ENCODE measurements at regions not wholly inside any gene's neighbourhood (a gene's known extent, or its start where the extent isn't known, plus 50 kb on each side); places are given as distances from the start of the nearest gene placed in this dataset.
"Not testable (repeated sequence)": the region's sequence is repeated elsewhere in the genome, so short reads cannot be mapped to it uniquely, and the experiment has no call there.

DNA sequence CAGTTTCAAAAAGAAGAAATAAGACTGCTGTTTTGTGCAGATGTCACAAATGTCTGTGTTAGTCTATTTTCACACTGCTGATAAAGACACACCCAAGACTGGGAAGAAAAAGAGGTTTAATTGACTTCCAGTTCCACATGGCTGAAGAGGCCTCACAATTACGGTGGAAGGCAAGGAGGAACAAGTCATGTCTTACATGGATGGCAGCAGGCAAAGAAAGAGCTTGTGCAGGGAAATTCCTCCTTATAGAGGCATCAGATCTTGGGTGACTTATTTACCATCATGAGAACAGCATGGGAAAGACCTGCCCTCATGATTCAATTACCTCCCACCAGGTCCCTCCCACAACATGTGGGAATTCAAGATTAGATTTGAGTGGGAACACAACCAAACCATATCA lies 527.7 kb upstream of the KCND2 start:
- not testable (repeated sequence) for H3K27me3 ChIP-seq (ENCODE audit: control insufficient read depth, insufficient read depth, low read length, poor library complexity, severe bottlenecking); H3K4me1 ChIP-seq (ENCODE audit: control insufficient read depth, insufficient read depth, low read length); H3K4me3 ChIP-seq (ENCODE audit: insufficient read depth, low read depth, low read length); H3K27ac ChIP-seq (ENCODE audit: insufficient read depth, low read depth, low read length, poor library complexity, severe bottlenecking); H3K9me3 ChIP-seq (ENCODE audit: control insufficient read depth, low read length); H3K36me3 ChIP-seq (ENCODE audit: control insufficient read depth, insufficient read depth, low read length)
- 90 to 96% methylated on average over 1 of the region's 1 CpG for WGBS, 2 experiments

DNA sequence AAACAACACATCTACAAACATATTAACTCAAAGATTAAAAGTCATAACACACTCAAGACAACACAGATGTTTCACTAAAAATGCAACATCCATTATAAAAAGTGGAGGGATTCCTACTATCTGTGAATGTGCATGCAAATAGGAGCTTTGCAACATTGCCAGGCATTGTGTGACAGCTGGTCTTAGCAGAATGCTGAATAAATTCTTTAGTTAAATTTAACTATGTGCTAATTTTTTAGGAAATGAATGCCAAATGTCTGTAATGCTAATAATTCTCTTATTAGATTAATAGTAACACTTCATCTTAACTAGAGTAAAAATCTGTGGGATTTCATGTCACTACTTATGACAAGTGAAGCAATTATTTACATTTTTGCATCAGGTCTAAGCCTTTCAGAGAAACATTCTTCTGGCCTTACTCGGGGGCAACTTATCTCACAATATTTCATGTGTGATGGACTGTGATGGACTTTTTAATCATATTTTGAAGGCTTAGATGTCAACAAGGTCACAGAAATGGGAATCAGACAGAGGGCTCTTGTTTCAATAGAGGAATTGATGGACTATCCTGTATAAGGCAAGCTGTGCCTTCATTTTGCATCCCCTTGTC lies 524.6 kb upstream of the KCND2 start:
- Histone ChIP-seq H3K27me3 (ENCODE audit: control insufficient read depth, insufficient read depth, low read length, poor library complexity, severe bottlenecking) (no peaks in the 10 kb centered on the region), H3K4me1 (ENCODE audit: control insufficient read depth, insufficient read depth, low read length) (no peaks in the 10 kb centered on the region), H3K36me3 (ENCODE audit: control insufficient read depth, insufficient read depth, low read length) (no peaks in the 10 kb centered on the region), H3K27ac (ENCODE audit: insufficient read depth, low read depth, low read length, poor library complexity, severe bottlenecking) (no peak overlapping the region), H3K4me3 (ENCODE audit: insufficient read depth, low read depth, low read length) (no peak overlapping the region), H3K9me3 (ENCODE audit: control insufficient read depth, low read length) (no peaks in the 10 kb centered on the region)
- WGBS, 2 experiments, result 83 to 89% methylated on average over 1 of the region's 1 CpG

DNA sequence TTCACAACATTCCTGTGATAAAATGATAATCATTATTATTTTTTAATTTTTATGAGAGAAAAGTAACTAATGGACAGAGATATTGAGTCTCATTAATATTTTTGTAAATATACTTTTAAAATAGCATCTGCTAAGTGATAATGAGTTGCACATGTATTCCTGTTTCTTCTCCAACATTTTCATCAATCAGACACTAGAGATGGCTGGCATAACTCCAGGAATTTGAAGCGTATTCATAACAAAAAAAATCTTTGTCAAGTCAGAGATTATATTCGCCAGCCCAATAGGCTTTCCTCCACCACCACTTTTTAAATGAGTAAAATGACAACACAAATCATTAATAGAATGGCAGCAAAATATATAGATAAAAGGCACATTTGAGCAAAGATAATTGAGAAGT lies 524.0 kb upstream of the KCND2 start:
- Histone ChIP-seq H3K27ac (ENCODE audit: insufficient read depth, low read depth, low read length, poor library complexity, severe bottlenecking) (no peak overlapping the region), H3K4me3 (ENCODE audit: insufficient read depth, low read depth, low read length) (no peak overlapping the region), H3K4me1 (ENCODE audit: control insufficient read depth, insufficient read depth, low read length) (no peaks in the 10 kb centered on the region), H3K36me3 (ENCODE audit: control insufficient read depth, insufficient read depth, low read length) (no peaks in the 10 kb centered on the region), H3K27me3 (ENCODE audit: control insufficient read depth, insufficient read depth, low read length, poor library complexity, severe bottlenecking) (no peaks in the 10 kb centered on the region), H3K9me3 (ENCODE audit: control insufficient read depth, low read length) (no peaks in the 10 kb centered on the region)
- 97 to 100% methylated on average over 1 to 2 of the region's 2 CpGs for WGBS, 2 experiments

DNA sequence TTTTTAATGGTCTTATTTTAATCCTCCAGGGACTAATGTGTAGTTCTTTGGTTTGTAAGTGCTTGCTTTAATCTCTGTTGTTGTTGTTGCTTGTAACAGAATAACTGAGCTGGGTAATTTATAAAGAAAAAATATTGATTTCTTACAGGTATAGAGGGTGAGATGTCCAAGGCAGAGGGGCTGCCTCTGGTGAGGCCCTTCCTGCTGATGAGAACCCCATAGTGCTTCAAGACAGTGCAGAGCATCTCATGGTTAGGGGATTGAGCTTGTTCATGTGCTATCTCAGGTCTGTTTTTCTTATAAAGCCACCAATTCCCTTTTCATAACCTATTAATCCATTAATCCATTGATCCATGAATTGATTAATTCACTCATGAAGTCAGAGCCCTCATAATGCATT lies 516.3 kb upstream of the KCND2 start:
- Histone ChIP-seq H3K27me3 (ENCODE audit: control insufficient read depth, insufficient read depth, low read length, poor library complexity, severe bottlenecking) (no peaks in the 10 kb centered on the region), H3K4me1 (ENCODE audit: control insufficient read depth, insufficient read depth, low read length) (no peaks in the 10 kb centered on the region), H3K27ac (ENCODE audit: insufficient read depth, low read depth, low read length, poor library complexity, severe bottlenecking) (no peak overlapping the region), H3K36me3 (ENCODE audit: control insufficient read depth, insufficient read depth, low read length) (no peaks in the 10 kb centered on the region), H3K4me3 (ENCODE audit: insufficient read depth, low read depth, low read length) (no peak overlapping the region), H3K9me3 (ENCODE audit: control insufficient read depth, low read length) (no peaks in the 10 kb centered on the region)

DNA sequence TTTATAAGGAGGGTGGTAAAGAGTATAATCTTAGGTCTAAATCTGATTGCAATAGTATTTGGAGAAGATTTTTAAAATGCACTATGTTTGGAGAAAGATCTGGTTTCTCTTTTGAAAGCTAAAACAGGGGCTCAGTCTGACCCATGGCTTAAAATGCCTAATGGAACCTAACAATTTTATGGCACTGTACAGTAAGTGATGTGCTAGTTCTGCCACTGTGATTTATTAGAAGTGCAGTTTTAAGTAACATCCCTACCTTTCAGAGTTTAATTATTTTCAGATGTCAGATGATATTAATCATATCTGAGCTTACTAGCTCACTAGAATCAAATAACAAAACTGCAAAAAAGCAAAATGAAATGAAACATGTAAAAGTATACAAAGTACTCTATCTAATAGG lies 514.7 kb upstream of the KCND2 start:
- H3K4me3 ChIP-seq (ENCODE audit: insufficient read depth, low read depth, low read length), result no peak overlapping the region
- H3K27me3 ChIP-seq (ENCODE audit: control insufficient read depth, insufficient read depth, low read length, poor library complexity, severe bottlenecking), result no peaks in the 10 kb centered on the region
- H3K27ac ChIP-seq (ENCODE audit: insufficient read depth, low read depth, low read length, poor library complexity, severe bottlenecking), result no peak overlapping the region
- H3K36me3 ChIP-seq (ENCODE audit: control insufficient read depth, insufficient read depth, low read length), result no peaks in the 10 kb centered on the region
- no peaks in the 10 kb centered on the region for H3K4me1 ChIP-seq (ENCODE audit: control insufficient read depth, insufficient read depth, low read length)
- no peaks in the 10 kb centered on the region for H3K9me3 ChIP-seq (ENCODE audit: control insufficient read depth, low read length)

DNA sequence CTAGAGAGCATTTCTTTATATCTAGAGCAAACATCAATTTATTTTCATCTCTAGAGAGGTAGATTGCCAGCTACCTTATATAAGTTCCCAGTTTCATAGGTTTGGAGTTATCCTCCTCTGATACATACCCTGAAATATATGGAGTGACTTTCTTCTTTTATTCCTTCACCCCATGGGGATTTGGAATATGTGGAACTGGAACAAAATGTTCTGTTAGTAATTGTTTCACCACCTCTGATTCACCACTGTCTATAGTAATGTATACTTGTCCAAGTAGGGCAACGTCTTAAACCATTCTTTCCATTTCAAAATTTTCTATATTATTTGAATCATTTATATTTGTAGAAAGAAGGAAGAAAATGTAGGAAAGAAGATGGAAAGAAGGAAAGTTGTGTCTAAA lies 511.2 kb upstream of the KCND2 start:
- Histone ChIP-seq H3K36me3 (ENCODE audit: control insufficient read depth, insufficient read depth, low read length) (no peaks in the 10 kb centered on the region), H3K9me3 (ENCODE audit: control insufficient read depth, low read length) (no peaks in the 10 kb centered on the region), H3K27ac (ENCODE audit: insufficient read depth, low read depth, low read length, poor library complexity, severe bottlenecking) (no peak overlapping the region), H3K4me1 (ENCODE audit: control insufficient read depth, insufficient read depth, low read length) (no peaks in the 10 kb centered on the region), H3K4me3 (ENCODE audit: insufficient read depth, low read depth, low read length) (no peak overlapping the region), H3K27me3 (ENCODE audit: control insufficient read depth, insufficient read depth, low read length, poor library complexity, severe bottlenecking) (no peaks in the 10 kb centered on the region)
- WGBS, 2 experiments, result no CpG with 5 or more reads among the region's 1 CpG

DNA sequence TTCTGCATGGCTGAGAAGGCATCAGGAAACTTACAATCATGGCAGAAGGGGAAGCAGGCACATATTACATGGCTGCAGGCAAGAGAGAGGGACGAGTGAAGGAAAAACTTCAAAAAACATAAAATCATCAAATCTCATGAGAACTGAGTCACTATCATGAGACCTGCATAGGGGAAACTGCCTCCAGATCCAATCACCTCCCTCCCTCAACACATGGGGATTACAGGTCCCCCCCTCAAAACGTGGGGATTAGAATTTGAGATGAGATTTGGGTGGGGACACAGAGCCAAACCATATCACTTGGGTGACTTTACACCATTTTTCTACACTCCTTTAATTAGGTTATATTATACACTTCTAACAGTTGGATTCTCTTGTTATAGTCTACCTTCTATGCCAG lies 490.7 kb upstream of the KCND2 start:
- Histone ChIP-seq H3K4me3 (ENCODE audit: insufficient read depth, low read depth, low read length) (no peak overlapping the region), H3K4me1 (ENCODE audit: control insufficient read depth, insufficient read depth, low read length) (no peaks in the 10 kb centered on the region), H3K36me3 (ENCODE audit: control insufficient read depth, insufficient read depth, low read length) (no peaks in the 10 kb centered on the region), H3K27me3 (ENCODE audit: control insufficient read depth, insufficient read depth, low read length, poor library complexity, severe bottlenecking) (no peaks in the 10 kb centered on the region), H3K27ac (ENCODE audit: insufficient read depth, low read depth, low read length, poor library complexity, severe bottlenecking) (no peak overlapping the region), H3K9me3 (ENCODE audit: control insufficient read depth, low read length) (no peaks in the 10 kb centered on the region)
- WGBS, 2 experiments, result 83 to 97% methylated on average over 1 to 2 of the region's 2 CpGs

DNA sequence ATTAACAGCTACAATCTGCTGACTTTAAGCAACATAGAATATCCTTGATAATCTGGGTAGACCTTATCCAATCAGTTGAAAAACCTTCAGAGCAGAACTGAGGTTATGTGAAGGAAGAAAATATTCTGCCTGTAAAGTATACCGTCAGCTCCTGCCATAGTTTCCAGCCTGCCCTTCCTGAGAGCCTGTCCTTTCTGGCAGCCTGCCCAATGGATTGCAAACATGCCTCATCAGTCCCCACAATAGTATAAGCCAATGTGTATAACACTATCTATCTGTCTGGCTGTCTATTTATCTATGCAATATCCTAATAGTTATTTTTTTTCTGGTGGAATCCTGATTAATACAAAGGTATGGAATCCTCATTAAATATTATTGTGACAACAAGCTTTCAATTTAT lies 489.2 kb upstream of the KCND2 start:
- 89 to 100% methylated on average over 1 of the region's 1 CpG for WGBS, 2 experiments

DNA sequence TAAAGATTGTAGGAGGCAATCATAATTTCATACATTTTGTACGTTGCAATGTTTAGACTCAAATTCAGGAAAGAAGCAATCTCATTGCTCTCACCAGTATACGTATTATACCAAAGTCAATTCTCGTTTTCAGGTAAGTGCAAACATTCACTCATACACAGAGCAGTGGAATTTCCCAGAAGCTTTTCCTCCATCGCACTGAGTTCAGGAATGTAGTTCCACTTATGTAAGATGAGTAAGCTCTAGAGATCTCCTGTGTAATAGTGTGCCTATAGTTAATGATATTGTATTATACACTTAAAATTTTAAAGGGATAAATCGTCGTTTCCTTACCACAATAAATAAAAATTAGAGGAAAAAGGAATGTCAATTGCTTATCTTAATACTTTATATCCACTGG lies 470.8 kb upstream of the KCND2 start:
- Histone ChIP-seq H3K9me3 (ENCODE audit: control insufficient read depth, low read length) (no peaks in the 10 kb centered on the region), H3K4me1 (ENCODE audit: control insufficient read depth, insufficient read depth, low read length) (no peaks in the 10 kb centered on the region), H3K36me3 (ENCODE audit: control insufficient read depth, insufficient read depth, low read length) (no peaks in the 10 kb centered on the region), H3K27me3 (ENCODE audit: control insufficient read depth, insufficient read depth, low read length, poor library complexity, severe bottlenecking) (no peaks in the 10 kb centered on the region), H3K27ac (ENCODE audit: insufficient read depth, low read depth, low read length, poor library complexity, severe bottlenecking) (no peak overlapping the region), H3K4me3 (ENCODE audit: insufficient read depth, low read depth, low read length) (no peak overlapping the region)
- 89 to 90% methylated on average over 3 to 4 of the region's 6 CpGs for WGBS, 2 experiments

More for the DNA sequence above, 489.2 kb upstream of the KCND2 start:
- H3K4me1 ChIP-seq (ENCODE audit: control insufficient read depth, insufficient read depth, low read length), result no peaks in the 10 kb centered on the region
- no peaks in the 10 kb centered on the region for H3K27me3 ChIP-seq (ENCODE audit: control insufficient read depth, insufficient read depth, low read length, poor library complexity, severe bottlenecking)
- no peaks in the 10 kb centered on the region for H3K9me3 ChIP-seq (ENCODE audit: control insufficient read depth, low read length)
- H3K27ac ChIP-seq (ENCODE audit: insufficient read depth, low read depth, low read length, poor library complexity, severe bottlenecking), result no peak overlapping the region
- no peak overlapping the region for H3K4me3 ChIP-seq (ENCODE audit: insufficient read depth, low read depth, low read length)
- H3K36me3 ChIP-seq (ENCODE audit: control insufficient read depth, insufficient read depth, low read length), result no peaks in the 10 kb centered on the region

DNA sequence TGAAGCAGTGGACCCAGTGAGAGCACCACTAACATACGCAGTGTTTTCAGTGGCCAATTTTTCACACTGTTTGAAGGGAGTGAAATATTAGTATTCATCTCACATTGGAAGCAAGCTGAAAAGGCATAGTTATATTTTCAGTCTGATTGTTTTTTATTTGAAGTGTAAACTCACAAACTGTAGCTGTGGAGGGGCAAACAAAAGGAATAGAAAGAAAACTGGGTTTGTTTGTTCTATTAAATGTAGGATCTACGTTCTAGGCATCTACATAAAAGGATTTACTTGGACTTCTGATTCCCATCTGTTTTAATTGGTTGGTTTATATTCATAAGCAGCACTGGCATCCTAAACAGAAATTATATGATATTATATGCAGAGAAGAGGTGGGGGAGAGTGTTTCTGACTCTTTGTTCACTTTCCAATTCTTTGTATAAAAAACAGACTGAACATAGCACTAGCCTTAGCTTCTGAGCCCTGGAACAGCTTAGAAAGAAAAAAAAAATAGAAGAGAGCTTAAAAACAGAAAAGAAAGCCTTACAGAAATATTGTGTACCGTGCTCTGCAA lies 447.8 kb upstream of the KCND2 start:
- no peak overlapping the region for H3K4me3 ChIP-seq (ENCODE audit: insufficient read depth, low read depth, low read length)
- WGBS, 2 experiments, result 93 to 94% methylated on average over 1 to 2 of the region's 3 CpGs
- no peak overlapping the region for H3K27ac ChIP-seq (ENCODE audit: insufficient read depth, low read depth, low read length, poor library complexity, severe bottlenecking)
- no peaks in the 10 kb centered on the region for H3K9me3 ChIP-seq (ENCODE audit: control insufficient read depth, low read length)
- no peaks in the 10 kb centered on the region for H3K27me3 ChIP-seq (ENCODE audit: control insufficient read depth, insufficient read depth, low read length, poor library complexity, severe bottlenecking)
- H3K36me3 ChIP-seq (ENCODE audit: control insufficient read depth, insufficient read depth, low read length), result no peaks in the 10 kb centered on the region
- no peaks in the 10 kb centered on the region for H3K4me1 ChIP-seq (ENCODE audit: control insufficient read depth, insufficient read depth, low read length)

DNA sequence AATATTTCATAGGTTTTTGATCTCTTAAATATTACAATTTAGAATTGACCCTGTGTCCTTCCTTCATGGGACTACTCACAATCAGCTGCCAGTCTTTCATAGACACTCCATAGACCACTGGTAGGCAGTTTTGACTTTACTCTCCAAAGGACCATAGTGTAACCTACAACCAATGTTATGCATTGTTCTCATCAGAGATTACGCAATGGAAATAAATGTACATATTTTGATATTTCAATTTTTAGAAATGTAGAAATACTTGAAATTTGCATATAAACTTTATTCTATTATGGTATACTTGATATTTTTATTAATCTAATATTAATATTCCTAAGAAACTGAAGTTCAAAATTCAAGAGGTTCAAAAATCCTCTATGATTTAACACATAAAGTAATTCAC lies 446.4 kb upstream of the KCND2 start:
- Histone ChIP-seq H3K27ac (ENCODE audit: insufficient read depth, low read depth, low read length, poor library complexity, severe bottlenecking) (no peak overlapping the region), H3K9me3 (ENCODE audit: control insufficient read depth, low read length) (no peaks in the 10 kb centered on the region), H3K4me1 (ENCODE audit: control insufficient read depth, insufficient read depth, low read length) (no peaks in the 10 kb centered on the region), H3K27me3 (ENCODE audit: control insufficient read depth, insufficient read depth, low read length, poor library complexity, severe bottlenecking) (no peaks in the 10 kb centered on the region), H3K4me3 (ENCODE audit: insufficient read depth, low read depth, low read length) (no peak overlapping the region), H3K36me3 (ENCODE audit: control insufficient read depth, insufficient read depth, low read length) (no peaks in the 10 kb centered on the region)
- 100% methylated on average over 1 of the region's 1 CpG; no CpG with 5 or more reads in 1 of the 2 experiments for WGBS, 2 experiments

Measured in ectodermal cell (in vitro differentiated cells).